ENCODE measurements at regions not wholly inside any gene's neighbourhood (a gene's known extent, or its start where the extent isn't known, plus 50 kb on each side); places are given as distances from the start of the nearest gene placed in this dataset.

DNA sequence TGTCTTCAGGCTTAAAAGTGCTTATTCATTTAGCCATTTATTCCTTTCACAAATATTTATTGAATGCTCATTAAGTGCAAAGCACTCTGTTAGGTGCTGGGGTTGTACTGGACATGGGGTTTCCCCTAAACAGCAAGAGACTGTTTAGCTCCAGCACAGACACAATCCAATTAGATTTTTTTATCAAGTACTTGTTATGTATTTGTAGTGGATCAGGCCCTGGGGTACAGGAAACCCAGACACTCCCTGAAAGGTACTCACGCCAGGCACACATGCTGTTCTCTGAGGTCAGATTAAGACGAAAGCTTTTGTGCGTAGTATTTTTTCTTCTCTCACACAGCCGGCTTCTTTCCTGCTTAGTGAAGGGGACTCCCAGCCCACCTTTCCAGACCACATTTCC, 218.1 kb upstream of the PLET1 start:
- H3K36me3 ChIP-seq (ENCODE audit: control insufficient read depth in 4 of 4, insufficient read depth in 4 of 4, low read length in 3 of 4): no peaks in the 10 kb centered on the region
- 96% methylated on average over 4 of the region's 4 CpGs for WGBS (ENCODE audit: insufficient coverage)
- POLR2A ChIA-PET: no interaction called here
- H3K4me3 ChIP-seq (ENCODE audit: control insufficient read depth in 1 of 7, extremely low read depth in 1 of 7, insufficient read depth in 4 of 7, low read depth in 2 of 7, low read length in 6 of 7): no peak overlapping the region
- CTCF ChIA-PET: interaction anchor here (1.1 kb wide), 1 partner anchor 26 kb away, joined by 4 read pairs; no protein-coding TSS in a partner anchor
- no peak for DNase-seq
- no peaks in the 10 kb centered on the region for H3K4me1 ChIP-seq (ENCODE audit: control extremely low read depth in 1 of 4, control insufficient read depth in 4 of 4, insufficient read depth in 4 of 4, low read length in 3 of 4)
- peaks cover 0 to 9% (median 4%) of the 10 kb centered on the region in 5 experiments for H3K27me3 ChIP-seq (replicated peaks in 2 of 5; ENCODE audit: control insufficient read depth in 4 of 5, insufficient read depth in 5 of 5, low read length in 4 of 5)
- H3K9me3 ChIP-seq (ENCODE audit: control extremely low read depth in 1 of 5, control insufficient read depth in 4 of 5, insufficient read depth in 2 of 5, low read depth in 1 of 5, low read length in 4 of 5): peaks cover 0 to 7% (median 2%) of the 10 kb centered on the region in 5 experiments
- H3K27ac ChIP-seq (ENCODE audit: insufficient read depth in 1 of 2, low read depth in 1 of 2, low read length in 2 of 2, poor library complexity in 1 of 2, severe bottlenecking in 2 of 2): no peak overlapping the region

DNA sequence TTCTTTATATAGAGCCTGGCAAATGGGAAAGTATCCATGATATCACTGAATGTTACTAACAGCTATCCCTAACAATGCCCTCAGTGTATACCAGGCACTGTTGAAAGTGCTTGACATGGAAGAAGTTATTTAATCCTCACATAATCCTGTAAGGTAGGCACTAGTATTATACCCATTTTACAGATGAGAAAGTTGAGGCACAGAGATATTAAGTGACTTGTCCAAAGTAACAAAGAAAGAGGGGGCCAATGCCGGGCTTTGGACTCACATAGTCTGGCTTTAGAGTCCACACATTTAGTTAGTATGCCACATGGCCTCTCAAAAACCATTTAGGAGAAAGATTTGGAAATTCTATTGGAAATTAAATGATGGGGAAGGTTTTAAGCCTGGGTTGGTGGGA, 220.8 kb upstream of the PLET1 start:
- Histone ChIP-seq H3K4me3 (ENCODE audit: control insufficient read depth in 1 of 7, extremely low read depth in 1 of 7, insufficient read depth in 4 of 7, low read depth in 2 of 7, low read length in 6 of 7) (no peak overlapping the region), H3K9me3 (ENCODE audit: control extremely low read depth in 1 of 5, control insufficient read depth in 4 of 5, insufficient read depth in 2 of 5, low read depth in 1 of 5, low read length in 4 of 5) (peaks cover 0 to 9% (median 2%) of the 10 kb centered on the region in 5 experiments), H3K4me1 (ENCODE audit: control extremely low read depth in 1 of 4, control insufficient read depth in 4 of 4, insufficient read depth in 4 of 4, low read length in 3 of 4) (no peaks in the 10 kb centered on the region), H3K27me3 (replicated peaks in 2 of 5; ENCODE audit: control insufficient read depth in 4 of 5, insufficient read depth in 5 of 5, low read length in 4 of 5) (peaks cover 0 to 6% (median 1%) of the 10 kb centered on the region in 5 experiments), H3K27ac (ENCODE audit: insufficient read depth in 1 of 2, low read depth in 1 of 2, low read length in 2 of 2, poor library complexity in 1 of 2, severe bottlenecking in 2 of 2) (no peak overlapping the region), H3K36me3 (ENCODE audit: control insufficient read depth in 4 of 4, insufficient read depth in 4 of 4, low read length in 3 of 4) (no peaks in the 10 kb centered on the region)
- POLR2A ChIA-PET: no interaction called here
- no peak for DNase-seq
- no CpG with 5 or more reads among the region's 1 CpG for WGBS (ENCODE audit: insufficient coverage)
- CTCF ChIA-PET: no interaction called here

DNA sequence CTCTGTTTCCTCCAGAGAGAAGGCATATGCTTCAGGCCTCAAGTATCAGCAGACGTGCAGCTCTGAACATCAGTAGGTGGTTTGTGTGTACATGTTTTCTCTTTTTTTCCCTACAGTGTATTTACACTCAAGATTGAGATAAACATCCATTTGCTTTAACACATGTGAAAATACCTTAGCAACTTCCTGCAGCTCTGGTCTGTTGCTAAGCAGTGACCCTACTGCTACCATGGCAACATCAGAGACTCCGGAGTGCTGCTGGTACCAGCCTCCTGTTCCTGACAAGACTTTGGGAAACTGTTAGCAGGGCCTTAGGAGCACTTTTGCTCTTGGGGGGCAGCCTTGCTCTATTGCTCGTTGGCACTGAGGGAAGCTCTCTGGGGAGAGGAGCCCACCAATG, 221.2 kb upstream of the PLET1 start:
- no peaks in the 10 kb centered on the region for H3K36me3 ChIP-seq (ENCODE audit: control insufficient read depth in 4 of 4, insufficient read depth in 4 of 4, low read length in 3 of 4)
- no peak overlapping the region for H3K27ac ChIP-seq (ENCODE audit: insufficient read depth in 1 of 2, low read depth in 1 of 2, low read length in 2 of 2, poor library complexity in 1 of 2, severe bottlenecking in 2 of 2)
- ChIA-PET POLR2A (no interaction called here), CTCF (no interaction called here)
- peaks cover 0 to 9% (median 2%) of the 10 kb centered on the region in 5 experiments for H3K9me3 ChIP-seq (ENCODE audit: control extremely low read depth in 1 of 5, control insufficient read depth in 4 of 5, insufficient read depth in 2 of 5, low read depth in 1 of 5, low read length in 4 of 5)
- peaks cover 0 to 6% (median 1%) of the 10 kb centered on the region in 5 experiments for H3K27me3 ChIP-seq (replicated peaks in 2 of 5; ENCODE audit: control insufficient read depth in 4 of 5, insufficient read depth in 5 of 5, low read length in 4 of 5)
- no peaks in the 10 kb centered on the region for H3K4me1 ChIP-seq (ENCODE audit: control extremely low read depth in 1 of 4, control insufficient read depth in 4 of 4, insufficient read depth in 4 of 4, low read length in 3 of 4)
- no peak overlapping the region for H3K4me3 ChIP-seq (ENCODE audit: control insufficient read depth in 1 of 7, extremely low read depth in 1 of 7, insufficient read depth in 4 of 7, low read depth in 2 of 7, low read length in 6 of 7)
- no peak for DNase-seq
- 79% methylated on average over 2 of the region's 3 CpGs for WGBS (ENCODE audit: insufficient coverage)

DNA sequence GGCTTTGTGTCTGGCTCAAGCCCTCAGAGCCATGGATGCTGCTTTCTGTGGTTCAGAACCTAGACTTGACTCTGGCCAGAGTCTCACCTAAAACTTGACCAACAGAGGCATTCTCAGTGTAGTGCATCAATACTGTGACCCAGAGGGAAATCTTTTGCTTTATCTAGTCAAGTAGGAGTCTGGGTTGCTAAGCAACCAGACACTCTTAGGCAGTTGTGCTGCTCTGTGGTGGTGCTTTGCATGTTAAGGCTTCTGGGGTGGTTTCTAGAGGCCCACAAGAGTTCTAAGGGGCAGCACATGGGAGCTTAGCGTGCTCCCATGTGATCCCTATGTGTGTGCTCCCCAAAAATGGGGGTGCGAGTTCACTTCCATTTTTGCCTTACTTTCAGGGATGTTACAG, 224.6 kb upstream of the PLET1 start:
- CTCF ChIA-PET: no interaction called here
- 70% methylated on average over 2 of the region's 2 CpGs for WGBS (ENCODE audit: insufficient coverage)

DNA sequence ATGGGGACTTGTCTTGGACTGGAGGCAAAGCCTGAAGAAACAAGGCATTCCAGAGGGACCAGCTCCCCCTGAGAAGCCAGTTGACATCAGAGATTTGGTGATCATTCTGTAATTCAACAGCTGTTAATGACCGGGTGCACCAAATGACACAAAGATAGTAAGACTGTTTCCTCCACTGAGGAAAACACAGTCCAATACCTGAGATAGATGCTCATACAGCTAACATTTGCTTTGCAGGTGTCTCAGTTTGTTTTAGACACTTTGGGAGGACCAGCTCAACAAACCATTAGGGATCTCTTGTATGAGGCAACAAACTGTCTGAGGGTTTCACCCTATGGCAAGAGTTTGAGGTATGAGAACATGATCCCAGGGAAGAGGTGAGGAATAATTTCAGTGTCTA, 237.2 kb upstream of the PLET1 start:
- H3K27me3 ChIP-seq (replicated peaks in 2 of 5; ENCODE audit: control insufficient read depth in 4 of 5, insufficient read depth in 5 of 5, low read length in 4 of 5): peaks cover 0 to 5% (median 0%) of the 10 kb centered on the region in 5 experiments
- DNase-seq: no peak
- no peaks in the 10 kb centered on the region for H3K9me3 ChIP-seq (ENCODE audit: control extremely low read depth in 1 of 5, control insufficient read depth in 4 of 5, insufficient read depth in 2 of 5, low read depth in 1 of 5, low read length in 4 of 5)
- no peaks in the 10 kb centered on the region for H3K36me3 ChIP-seq (ENCODE audit: control insufficient read depth in 4 of 4, insufficient read depth in 4 of 4, low read length in 3 of 4)
- H3K4me3 ChIP-seq (ENCODE audit: control insufficient read depth in 1 of 7, extremely low read depth in 1 of 7, insufficient read depth in 4 of 7, low read depth in 2 of 7, low read length in 6 of 7): no peak overlapping the region
- ChIA-PET CTCF (no interaction called here), POLR2A (no interaction called here)
- 100% methylated on average over 1 of the region's 1 CpG for WGBS (ENCODE audit: insufficient coverage)
- H3K4me1 ChIP-seq (ENCODE audit: control extremely low read depth in 1 of 4, control insufficient read depth in 4 of 4, insufficient read depth in 4 of 4, low read length in 3 of 4): no peaks in the 10 kb centered on the region
- H3K27ac ChIP-seq (ENCODE audit: insufficient read depth in 1 of 2, low read depth in 1 of 2, low read length in 2 of 2, poor library complexity in 1 of 2, severe bottlenecking in 2 of 2): no peak overlapping the region

More for the DNA sequence above, 224.6 kb upstream of the PLET1 start:
- peaks cover 0 to 3% (median 0%) of the 10 kb centered on the region in 5 experiments for H3K27me3 ChIP-seq (replicated peaks in 2 of 5; ENCODE audit: control insufficient read depth in 4 of 5, insufficient read depth in 5 of 5, low read length in 4 of 5)
- no peak overlapping the region for H3K4me3 ChIP-seq (ENCODE audit: control insufficient read depth in 1 of 7, extremely low read depth in 1 of 7, insufficient read depth in 4 of 7, low read depth in 2 of 7, low read length in 6 of 7)
- no peaks in the 10 kb centered on the region for H3K36me3 ChIP-seq (ENCODE audit: control insufficient read depth in 4 of 4, insufficient read depth in 4 of 4, low read length in 3 of 4)
- POLR2A ChIA-PET: no interaction called here
- H3K9me3 ChIP-seq (ENCODE audit: control extremely low read depth in 1 of 5, control insufficient read depth in 4 of 5, insufficient read depth in 2 of 5, low read depth in 1 of 5, low read length in 4 of 5): peaks cover 0 to 9% (median 2%) of the 10 kb centered on the region in 5 experiments
- H3K4me1 ChIP-seq (ENCODE audit: control extremely low read depth in 1 of 4, control insufficient read depth in 4 of 4, insufficient read depth in 4 of 4, low read length in 3 of 4): peaks cover 0 to 3% (median 0%) of the 10 kb centered on the region in 4 experiments
- H3K27ac ChIP-seq (ENCODE audit: insufficient read depth in 1 of 2, low read depth in 1 of 2, low read length in 2 of 2, poor library complexity in 1 of 2, severe bottlenecking in 2 of 2): no peak overlapping the region
- DNase-seq: no peak

DNA sequence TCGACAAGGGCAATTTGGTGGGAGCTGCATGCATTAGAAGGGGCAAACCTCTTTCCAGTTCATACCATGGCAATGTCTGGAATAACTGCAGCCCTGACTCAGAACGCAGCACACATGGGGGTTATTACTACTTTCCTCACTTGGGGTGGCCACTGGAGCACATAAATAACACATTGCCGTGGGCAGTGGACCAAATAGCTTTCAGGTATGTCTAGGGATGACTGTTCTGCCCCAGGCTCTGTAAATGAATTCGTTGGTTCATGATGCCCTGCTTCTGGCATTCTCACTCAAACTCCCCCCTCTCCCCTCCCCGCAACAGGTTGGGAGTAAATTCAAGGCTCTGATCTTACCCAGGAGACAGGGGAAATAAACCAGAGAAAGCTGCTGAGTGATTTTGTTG, 238.0 kb upstream of the PLET1 start:
- ChIA-PET CTCF (no interaction called here), POLR2A (no interaction called here)
- 93% methylated on average over 4 of the region's 5 CpGs for WGBS (ENCODE audit: insufficient coverage)
- Histone ChIP-seq H3K27me3 (replicated peaks in 2 of 5; ENCODE audit: control insufficient read depth in 4 of 5, insufficient read depth in 5 of 5, low read length in 4 of 5) (peaks cover 0 to 5% (median 0%) of the 10 kb centered on the region in 5 experiments), H3K36me3 (ENCODE audit: control insufficient read depth in 4 of 4, insufficient read depth in 4 of 4, low read length in 3 of 4) (no peaks in the 10 kb centered on the region), H3K27ac (ENCODE audit: insufficient read depth in 1 of 2, low read depth in 1 of 2, low read length in 2 of 2, poor library complexity in 1 of 2, severe bottlenecking in 2 of 2) (no peak overlapping the region), H3K4me3 (ENCODE audit: control insufficient read depth in 1 of 7, extremely low read depth in 1 of 7, insufficient read depth in 4 of 7, low read depth in 2 of 7, low read length in 6 of 7) (no peak overlapping the region), H3K9me3 (ENCODE audit: control extremely low read depth in 1 of 5, control insufficient read depth in 4 of 5, insufficient read depth in 2 of 5, low read depth in 1 of 5, low read length in 4 of 5) (no peaks in the 10 kb centered on the region), H3K4me1 (ENCODE audit: control extremely low read depth in 1 of 4, control insufficient read depth in 4 of 4, insufficient read depth in 4 of 4, low read length in 3 of 4) (no peaks in the 10 kb centered on the region)
- no peak for DNase-seq

DNA sequence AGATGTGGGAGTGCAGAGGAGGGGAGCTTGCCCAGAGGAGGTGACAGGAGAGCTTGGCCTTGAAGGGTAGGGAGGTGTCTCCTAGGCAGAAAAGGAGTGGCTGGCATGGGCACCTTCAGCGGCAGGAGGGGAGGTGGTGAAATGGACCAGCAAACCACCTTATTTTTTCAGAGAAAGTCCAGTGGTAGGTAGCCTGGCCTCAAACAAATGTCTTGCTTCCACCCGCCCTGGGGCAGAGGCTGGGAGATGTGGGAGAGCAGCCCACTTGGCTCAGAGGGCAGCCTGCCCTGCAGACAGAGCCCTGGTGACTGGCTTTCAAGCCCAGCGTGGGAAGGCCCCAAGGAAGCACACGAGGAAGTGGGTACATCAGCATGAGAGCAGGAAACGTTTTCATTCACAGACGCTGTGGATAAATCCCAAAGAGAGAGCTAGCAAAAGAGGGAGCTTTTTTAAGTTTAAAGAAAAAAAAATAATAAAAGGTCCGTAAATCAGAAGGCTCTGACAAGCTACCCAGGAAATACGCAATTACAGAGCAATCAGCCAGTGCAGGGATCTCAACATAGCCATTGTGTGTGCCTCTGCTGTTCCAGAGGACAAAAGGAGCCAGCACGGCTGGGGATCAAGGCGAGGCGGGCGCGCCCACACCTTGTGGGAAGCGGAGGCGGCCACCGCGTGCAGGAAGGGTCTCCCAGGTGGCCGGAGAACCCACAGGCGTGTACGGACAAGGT, 238.7 kb upstream of the PLET1 start:
- WGBS (ENCODE audit: insufficient coverage): 63% methylated on average over 19 of the region's 20 CpGs
- POLR2A ChIA-PET: no interaction called here
- Histone ChIP-seq H3K9me3 (ENCODE audit: control extremely low read depth in 1 of 5, control insufficient read depth in 4 of 5, insufficient read depth in 2 of 5, low read depth in 1 of 5, low read length in 4 of 5) (no peaks in the 10 kb centered on the region), H3K4me3 (ENCODE audit: control insufficient read depth in 1 of 7, extremely low read depth in 1 of 7, insufficient read depth in 4 of 7, low read depth in 2 of 7, low read length in 6 of 7) (no peak overlapping the region), H3K27me3 (replicated peaks in 2 of 5; ENCODE audit: control insufficient read depth in 4 of 5, insufficient read depth in 5 of 5, low read length in 4 of 5) (peaks cover 0 to 5% (median 0%) of the 10 kb centered on the region in 5 experiments), H3K36me3 (ENCODE audit: control insufficient read depth in 4 of 4, insufficient read depth in 4 of 4, low read length in 3 of 4) (no peaks in the 10 kb centered on the region), H3K4me1 (ENCODE audit: control extremely low read depth in 1 of 4, control insufficient read depth in 4 of 4, insufficient read depth in 4 of 4, low read length in 3 of 4) (no peaks in the 10 kb centered on the region), H3K27ac (ENCODE audit: insufficient read depth in 1 of 2, low read depth in 1 of 2, low read length in 2 of 2, poor library complexity in 1 of 2, severe bottlenecking in 2 of 2) (no peak overlapping the region)
- CTCF ChIA-PET: no interaction called here
- no peak for DNase-seq
